ENCODE measurements at regions not wholly inside any gene's neighbourhood (a gene's known extent, or its start where the extent isn't known, plus 50 kb on each side); places are given as distances from the start of the nearest gene placed in this dataset.
"Not testable (repeated sequence)": the region's sequence is repeated elsewhere in the genome, so short reads cannot be mapped to it uniquely, and the experiment has no call there.

DNA sequence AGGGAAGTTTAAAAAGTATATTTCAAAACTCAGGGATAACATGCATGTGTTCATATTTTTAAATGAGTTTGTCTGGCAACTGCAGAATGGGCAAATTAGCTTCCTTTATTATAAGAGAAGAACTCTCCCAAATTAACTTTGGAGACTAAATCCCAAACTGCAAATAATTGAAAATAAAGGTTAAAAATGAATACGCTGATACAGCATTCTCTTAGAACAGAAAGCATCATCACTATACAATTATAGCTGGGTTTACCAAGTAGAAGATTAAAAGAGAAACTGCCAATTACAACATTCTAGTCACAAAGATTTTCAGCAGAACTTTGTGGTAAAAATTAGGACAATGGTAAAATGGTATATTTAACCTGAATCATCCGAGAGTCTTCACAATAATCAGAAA, 73.3 kb downstream of the OLFM4 start:
- DNase-seq (ENCODE audit: low spot score): no peak

DNA sequence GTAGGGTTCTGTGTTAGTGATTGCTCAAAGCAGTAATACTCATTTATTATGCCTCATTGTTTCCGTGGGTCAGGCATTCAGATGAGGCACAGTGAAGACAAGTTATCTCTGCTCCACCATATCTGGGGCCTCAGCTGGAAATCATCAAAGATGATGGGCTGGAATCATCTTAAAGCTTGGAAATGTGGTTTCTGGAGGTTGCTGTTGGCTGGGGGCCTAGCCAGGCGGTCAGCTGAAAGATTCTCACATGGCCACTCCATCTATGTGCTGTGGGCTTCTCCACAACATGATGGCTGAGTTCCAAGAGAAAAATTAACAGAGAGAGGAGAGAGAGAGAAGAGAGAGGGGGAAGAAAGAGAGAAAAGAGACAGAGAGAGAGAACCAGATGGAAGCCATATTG, 75.5 kb downstream of the OLFM4 start:
- no peak for DNase-seq (ENCODE audit: low spot score)

DNA sequence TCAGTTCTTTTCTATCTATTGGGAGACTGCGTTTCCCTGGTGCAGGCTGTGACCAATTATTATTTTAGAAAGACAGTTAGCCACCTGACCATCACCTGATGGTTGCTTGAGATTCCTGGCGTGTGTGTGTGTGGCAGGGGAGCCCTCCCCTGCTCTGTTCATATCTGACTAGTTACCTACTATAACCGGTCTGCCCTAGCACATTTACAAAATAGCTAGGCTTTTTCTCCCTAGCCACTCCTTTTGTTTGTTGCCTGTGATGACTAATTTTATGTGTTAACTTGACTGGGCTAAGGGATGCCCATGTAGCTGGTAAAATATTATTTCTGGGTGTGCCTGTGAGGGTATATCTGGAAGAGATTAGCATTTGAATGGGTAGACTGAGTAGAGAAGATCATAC, 76.9 kb downstream of the OLFM4 start:
- no peak for DNase-seq (ENCODE audit: low spot score)

DNA sequence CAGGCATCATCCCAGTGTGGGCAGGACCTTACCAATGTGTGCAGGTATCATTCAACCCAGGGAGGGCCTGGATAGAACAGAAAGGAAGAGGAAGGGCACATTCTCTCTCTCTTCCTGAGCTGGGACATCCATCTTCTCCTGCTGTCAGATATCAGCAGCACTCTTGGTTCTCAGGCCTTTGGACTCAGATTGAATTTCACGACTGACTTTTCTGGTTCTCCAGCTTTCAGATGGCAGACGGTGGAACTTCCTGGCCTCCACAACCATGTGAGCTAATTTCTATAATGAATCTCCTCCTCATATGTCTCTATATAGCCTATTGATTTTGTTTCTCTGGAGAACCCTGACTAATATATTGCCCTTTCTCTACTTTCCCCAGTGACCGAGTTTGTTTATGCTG, 77.3 kb downstream of the OLFM4 start:
- DNase-seq (ENCODE audit: low spot score): no peak

DNA sequence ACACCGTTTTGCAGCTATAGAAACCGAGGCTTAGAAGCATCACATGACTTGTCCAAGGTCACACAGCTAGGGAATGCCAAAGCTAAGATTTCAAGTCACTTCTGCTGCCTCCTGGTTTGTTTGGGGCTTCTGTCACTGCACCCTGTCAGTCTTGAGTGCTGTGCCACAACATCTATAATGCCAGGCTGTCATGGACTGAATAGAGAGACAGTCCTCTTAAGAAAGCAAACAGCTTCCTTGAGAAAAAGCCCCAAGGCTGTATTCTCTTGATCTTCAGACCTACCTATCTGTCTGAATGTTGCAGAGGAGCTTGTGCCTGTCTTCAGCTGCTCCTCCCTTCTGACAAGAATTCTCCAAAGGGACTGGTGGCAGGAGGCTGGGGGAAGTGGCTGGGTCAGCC, 81.6 kb downstream of the OLFM4 start:
- DNase-seq (ENCODE audit: low spot score): no peak

DNA sequence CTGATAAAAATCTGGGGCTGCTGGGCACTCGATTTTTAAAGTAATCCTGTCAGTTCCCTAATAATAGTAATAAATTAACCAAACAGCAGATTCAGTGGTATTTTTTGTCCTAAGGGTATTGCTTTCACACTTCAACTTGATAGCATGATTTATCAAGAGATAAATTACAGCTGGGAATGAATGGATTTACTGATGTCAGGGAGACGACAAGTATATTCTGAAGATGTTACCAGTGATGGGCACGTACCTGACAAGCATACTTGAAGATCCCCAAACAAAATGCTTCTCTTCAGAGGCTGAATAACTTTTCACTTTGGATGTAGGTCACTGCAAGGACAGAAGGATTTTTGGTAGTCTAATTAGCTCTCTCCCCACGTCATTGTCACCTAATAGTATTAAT, 82.0 kb downstream of the OLFM4 start:
- DNase-seq (ENCODE audit: low spot score): no peak

DNA sequence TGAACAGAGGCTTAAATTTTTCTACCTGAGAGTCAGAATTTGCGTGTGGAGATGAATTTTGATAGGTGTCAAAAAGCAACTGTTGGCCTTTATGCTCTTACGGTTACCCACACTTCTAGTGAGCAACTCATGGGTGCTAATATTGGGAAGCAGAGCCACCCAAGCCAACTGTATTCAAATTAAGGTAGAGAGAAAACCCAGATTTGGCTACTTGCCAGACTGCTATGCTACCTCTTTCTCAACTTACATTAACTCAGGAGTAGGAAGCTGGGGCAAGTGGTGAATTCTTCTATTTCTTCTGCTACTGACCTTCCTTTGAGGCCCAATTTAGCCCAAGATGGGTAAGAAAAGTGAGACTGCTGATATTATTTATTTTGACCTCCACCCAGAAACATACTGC, 83.9 kb downstream of the OLFM4 start:
- DNase-seq (ENCODE audit: low spot score): no peak

DNA sequence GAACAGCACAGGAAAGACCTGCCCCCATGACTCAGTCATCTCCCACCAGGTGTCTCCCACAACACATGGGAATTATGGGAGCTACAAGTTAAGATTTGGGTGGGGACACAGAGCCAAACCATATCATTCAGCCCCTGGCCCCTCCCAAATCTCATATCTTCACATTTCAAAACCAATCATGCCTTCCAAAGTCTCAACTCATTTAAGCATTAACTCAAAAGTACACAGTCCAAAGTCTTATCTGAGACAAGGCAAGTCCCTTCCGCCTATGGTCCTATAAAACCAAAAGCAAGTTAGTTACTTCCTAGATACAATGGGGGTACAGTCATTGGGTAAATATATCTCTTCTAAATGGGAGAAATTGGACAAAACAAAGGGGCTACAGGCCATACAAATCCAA, 88.4 kb downstream of the OLFM4 start:
- DNase-seq (ENCODE audit: low spot score): not testable (repeated sequence)

DNA sequence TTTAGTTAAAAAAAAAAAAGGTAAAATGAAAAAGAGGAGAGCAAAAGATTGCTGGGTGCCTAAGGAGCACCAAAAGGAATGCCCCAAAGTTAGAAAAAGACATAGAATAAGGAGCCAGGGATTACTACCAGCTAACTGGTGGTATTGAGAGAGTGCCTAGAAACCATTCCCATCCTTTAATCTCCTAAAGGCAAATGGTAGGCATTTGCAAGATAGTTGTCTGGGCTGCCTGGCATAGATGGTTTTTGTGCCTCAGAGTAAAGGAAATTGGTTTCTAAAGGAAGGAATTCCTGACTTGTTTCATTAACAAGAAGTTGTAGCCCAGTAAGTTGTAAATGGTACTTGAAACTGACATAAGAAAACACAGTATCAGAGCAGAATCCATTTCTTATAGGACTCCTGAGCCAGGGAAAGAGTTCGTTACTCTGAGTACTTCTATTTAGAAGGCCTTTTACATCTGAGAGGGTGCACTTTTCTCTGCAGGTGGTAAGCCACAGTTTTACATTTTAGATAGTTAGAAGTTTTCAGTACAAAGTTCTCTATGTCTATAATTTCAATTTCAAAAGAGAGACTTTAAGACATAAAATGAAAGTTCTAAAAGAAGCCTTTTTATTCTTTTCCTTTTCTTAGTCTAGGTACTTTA, 92.6 kb downstream of the OLFM4 start:
- no peak for DNase-seq (ENCODE audit: low spot score)

DNA sequence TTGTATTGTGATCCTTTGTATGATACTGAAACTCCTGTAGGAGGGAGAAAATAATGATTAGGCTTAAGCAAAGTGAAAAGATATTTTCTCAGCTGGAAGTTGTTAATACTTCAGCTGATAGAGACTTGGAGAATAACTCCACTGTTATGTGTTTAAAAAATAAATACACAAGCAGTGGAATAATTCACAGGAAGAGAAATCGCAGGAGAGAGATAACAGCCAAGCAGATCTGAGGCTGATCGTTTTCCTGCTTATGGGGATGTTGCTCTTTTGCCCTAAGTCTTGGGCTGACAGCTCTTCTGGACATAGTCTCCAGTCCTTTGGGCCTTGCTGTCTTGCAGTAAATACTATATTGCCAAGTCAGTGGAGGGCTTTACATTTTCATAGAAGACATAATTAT, 93.3 kb downstream of the OLFM4 start:
- DNase-seq (ENCODE audit: low spot score): no peak

DNA sequence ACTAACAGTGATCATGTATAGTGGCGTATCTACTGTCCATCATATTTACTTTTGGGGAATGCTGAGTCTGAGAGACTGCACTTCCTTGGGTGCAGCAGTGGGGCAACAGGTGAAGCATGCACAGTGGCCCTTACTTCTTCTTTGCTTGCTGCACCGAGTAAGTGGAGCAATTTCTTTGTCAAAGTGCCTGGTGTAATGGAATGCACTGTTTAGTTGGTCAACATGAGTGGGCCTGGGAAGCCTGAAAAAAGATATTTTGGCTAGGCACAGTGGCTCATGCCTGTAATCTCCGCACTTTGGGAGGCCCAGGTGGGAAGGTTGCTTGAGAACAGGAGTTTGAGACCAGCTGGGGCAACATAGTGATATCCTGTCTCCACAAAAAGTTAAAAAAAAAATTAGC, 94.9 kb downstream of the OLFM4 start:
- DNase-seq (ENCODE audit: low spot score): no peak

DNA sequence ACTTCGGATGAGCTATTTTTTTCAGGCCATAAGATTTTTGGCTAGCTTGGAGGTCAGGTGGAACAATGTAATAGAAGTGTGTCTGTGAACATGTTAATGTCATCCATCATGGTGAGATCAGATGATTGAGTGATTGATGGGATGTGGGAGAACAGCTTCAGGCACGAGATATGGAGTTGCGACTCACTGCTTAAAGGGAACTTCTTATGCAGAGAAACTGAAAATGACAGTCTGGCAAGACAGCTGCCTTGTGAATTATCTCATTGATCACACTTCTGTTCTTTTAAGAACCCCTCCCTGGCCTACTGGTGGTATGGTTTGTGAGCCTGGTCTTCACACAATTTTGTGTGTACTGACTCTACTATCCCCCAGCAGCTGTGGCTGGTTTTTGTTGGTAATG, 96.0 kb downstream of the OLFM4 start:
- DNase-seq (ENCODE audit: low spot score): no peak

DNA sequence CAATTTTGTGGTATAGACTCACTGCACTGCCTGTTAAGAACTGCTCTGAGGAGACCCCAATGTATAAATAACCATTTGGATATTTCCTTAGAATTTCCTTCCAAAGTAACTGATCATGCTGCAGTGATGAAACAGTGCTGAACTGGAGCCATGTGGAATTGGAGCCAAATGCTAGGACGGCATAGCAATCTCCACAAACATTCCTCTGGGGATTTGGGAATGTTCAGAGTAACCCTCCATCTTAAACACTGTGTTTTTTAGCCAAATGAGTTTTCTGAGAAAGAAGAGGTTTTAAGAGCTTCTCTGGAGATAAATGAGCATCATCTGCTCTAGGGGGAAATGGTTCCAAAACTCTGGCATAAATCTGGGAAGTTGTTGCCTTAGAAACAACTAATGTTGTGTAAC, 98.2 kb downstream of the OLFM4 start:
- DNase-seq (ENCODE audit: low spot score): peak; percentile 27

DNA sequence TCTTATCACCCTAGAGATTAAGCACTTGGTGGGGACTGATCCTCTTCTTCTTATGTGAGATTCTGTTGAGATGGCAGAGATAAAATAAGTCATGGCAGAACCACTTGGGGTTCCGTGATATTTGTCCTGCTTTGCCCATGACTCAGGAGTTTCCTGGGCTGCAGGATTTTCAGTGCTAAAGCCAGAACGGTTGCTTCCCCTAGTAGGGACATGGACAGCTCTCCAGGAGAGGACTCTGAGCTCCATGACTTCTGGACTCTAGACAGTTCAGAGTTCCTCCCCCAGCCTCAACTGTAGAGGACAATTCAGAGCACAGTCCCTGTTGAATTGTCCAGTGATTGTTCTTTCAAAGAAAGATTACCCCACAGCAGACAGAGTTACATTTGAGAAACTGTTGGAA, 98.8 kb downstream of the OLFM4 start:
- no peak for DNase-seq (ENCODE audit: low spot score)

DNA sequence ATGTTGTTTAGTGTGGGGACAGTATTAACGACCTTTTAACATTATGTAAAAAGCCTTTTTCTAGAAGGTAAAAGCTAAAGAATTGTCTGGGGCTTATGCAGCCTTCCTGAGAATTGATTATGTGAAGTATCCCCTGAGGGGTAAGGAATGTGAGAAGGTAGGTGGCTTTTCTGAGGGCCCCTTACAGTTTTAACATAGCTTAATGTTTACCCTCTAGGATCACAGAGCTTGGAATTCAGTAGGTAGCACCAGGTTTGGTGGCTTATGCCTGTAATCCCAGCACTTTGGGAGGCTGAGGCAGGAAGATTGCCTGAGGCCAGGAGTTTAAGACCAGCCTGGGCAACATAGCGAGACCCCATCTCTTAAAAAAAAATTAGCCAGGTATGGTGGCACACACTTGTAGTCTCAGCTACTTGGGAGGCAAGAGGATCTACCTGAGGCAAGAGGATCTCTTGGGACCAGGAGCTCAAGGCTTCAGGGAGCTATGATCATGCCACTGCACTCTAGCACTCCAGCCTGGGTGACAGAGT, 101.3 kb downstream of the OLFM4 start:
- DNase-seq (ENCODE audit: low spot score): no peak

DNA sequence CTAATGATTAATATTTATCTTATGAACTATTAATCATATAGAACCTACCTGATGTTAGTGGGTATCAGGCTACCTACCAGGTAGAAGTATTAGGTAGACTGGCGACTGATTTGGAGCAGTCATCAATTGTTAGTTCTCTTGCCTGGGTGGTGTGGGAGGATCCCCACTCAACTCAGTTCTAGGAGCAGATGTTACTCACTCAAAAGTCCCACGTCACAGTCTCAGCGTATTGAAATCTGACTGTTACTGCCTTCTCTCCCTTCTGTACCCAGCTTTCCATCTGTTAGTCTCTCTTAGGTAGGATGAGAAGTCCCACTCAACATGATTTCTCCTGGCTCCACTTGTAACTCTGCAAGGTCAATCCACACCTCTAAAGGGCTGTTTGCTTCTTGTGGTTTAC, 102.7 kb downstream of the OLFM4 start:
- no peak for DNase-seq (ENCODE audit: low spot score)

DNA sequence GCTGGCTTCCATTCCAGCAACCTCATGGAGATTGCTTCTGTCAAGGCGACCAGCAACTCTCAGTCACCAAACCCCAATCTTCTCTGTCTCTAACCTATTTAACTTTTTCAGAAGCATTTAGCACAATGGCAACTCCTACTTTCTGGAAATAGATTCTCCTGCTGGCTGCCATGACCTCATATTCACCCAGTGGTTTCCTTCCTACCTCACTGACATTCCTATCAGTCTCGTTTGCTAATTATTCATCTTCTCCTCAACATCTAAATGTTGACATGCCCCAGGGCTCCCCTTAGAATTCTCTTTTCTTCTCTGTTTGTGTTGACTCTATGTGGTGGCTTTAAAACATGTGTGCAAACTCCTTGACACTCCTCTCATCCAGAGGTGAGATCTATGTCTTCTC, 106.7 kb downstream of the OLFM4 start:
- DNase-seq (ENCODE audit: low spot score): no peak

DNA sequence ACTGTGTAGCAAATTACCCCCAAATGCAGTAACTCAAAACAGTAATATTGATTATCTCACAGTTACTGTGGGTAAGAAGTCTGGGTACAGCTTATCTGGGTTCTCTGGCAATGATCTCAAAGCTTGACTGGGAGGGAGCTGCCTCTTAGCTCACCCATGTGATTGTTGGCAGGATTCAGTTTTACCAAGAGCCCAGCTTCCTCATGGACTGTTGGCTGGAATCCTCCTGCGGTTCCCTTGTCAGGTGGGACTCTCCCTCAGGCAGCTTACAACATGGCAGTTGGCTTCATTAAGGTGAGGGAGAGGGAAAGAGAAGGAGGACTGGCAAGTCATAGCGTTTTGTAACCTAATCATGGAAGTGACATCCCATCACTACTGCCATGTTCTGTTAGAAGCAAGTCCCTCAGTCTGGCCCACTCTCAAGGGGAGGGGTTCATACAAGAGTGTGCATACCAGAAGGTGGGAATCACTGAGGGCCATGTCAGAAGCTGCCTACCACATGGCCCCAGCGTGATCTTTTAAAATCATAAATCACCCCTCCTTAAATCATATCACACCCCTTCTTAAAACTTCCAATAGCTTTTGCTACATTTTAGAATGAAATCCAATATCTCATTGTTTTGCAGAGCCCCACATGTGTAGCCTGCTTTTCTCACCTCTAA, 108.1 kb downstream of the OLFM4 start:
- no peak for DNase-seq (ENCODE audit: low spot score)

DNA sequence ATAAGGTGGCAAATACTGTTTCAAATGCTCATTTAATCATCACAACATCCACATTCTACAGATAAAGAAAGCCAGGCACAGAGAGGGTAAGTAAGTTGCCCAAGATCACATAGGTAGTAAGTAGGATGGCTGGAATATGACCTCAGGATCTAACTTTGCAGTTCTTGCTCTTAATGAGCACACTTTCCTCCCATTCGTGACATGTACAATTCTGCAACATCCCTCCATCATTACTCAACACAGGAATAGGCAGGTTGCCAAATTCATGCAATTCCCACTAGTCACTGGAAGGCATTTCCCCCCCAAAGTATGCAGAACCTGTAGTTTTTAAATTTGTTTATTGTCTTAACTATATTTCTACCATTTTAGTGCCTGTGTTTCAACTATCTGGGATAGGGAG, 109.2 kb downstream of the OLFM4 start:
- peak; percentile 58 for DNase-seq (ENCODE audit: low spot score)

DNA sequence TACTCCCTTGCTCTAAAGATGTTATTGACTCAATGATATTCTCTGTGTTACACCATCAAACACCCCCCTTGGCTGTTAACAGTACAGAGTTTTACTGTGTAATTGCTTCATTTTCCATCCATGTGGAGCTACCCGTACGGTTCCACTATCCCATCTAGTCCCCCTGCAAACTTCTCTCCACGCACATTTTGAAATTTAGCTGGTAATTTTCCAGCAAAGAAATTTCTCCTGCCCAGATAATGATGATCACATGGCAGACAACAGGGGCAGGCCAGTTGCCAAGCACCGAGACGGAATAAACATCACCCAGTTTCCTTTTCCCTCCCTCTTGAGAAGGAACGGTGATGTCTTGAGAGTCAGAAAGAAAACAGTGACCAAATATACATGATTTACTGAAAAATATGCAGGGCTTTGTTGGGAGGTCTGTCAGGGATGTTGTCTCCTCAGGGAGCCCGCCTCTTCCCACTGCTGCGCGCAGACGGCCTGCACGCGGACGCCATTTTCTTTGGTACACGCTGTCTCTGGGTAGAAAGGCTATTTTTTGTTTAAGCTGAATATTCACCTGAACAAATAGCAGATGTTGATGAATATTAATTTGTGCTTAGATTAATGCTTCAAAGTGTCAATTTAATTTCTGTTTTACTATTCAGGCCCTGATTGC, 109.9 kb downstream of the OLFM4 start:
- DNase-seq (ENCODE audit: low spot score): peak; percentile 37

DNA sequence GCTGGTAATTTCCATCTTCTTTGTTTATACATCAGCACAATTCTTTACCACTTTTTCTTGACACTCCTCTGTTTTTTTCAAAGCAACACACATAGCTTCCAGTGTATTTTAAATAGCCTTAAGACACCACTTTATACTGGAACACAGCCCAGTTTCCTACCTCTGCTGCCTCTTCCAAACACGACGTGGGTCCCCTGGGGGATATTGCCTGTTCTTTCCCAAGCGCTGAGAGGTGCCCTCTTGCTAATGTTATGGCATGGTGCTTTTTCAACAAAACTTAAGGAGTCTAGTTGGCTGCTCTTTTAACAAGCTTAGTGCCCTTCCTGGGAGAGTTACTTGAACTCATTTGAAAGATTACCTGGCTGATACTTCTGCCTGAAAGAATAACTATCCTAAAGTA, 112.7 kb downstream of the OLFM4 start:
- no peak for DNase-seq (ENCODE audit: low spot score)

DNA sequence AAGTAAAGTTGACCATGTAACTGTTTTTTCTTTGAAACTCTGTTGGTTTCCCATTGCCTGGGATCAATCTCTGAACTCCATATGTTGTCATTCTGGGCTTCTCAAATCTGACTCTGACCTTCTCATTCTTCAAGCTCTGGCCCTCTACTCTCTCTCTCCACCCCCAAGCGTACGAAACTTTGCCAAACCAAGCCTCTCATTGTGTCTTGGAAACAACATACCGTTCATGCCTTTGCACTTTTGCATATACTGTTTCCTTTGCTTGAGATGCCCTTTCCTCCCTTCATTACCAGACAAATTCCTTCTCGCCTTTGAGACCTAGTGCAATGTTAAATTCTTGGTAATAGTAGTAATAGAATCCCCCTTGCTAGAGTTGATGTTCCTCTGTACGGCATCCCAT, 113.7 kb downstream of the OLFM4 start:
- DNase-seq (ENCODE audit: low spot score): peak; percentile 14

DNA sequence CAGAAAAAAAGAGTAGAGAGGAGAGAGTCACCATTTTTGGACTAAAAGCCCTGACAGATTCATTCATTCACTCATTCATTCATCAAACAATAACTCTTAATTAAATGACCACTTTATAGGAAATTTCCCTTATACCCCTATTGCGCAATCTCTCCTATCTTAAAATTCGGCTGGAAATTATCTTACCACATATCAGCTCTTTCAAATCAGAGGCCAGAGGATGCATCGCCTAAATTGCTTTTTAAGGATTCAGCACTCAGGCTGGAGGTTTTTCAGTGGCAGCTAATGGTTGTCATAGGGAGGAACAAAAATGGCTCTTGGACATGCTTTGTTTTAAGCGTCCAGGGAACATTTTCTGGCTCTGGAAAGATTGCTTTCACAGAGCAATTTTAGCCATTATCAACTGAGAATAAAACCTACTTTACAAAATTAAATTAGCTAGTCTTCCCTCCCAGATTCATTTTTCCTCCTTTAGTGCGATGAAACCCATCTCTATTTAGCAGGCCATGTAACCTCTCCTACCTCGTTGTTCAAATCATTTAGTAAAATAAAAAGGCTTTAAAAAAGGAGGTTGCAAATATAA, 115.2 kb downstream of the OLFM4 start:
- no peak for DNase-seq (ENCODE audit: low spot score)
